GM23248 (cell line): ENCODE measurements at regions not wholly inside any gene's neighbourhood (a gene's known extent, or its start where the extent isn't known, plus 50 kb on each side); places are given as distances from the start of the nearest gene placed in this dataset.

Experiments used
- EZH2 ChIP-seq: fragments of 200-600 bp; sonication (generic); IDR thresholded peaks from 2 replicates; pipeline ENCODE4 v1.6.1; 2018; ENCODE audit warnings: antibody characterized with exemption, mild to moderate bottlenecking; ENCODE audit not compliant: insufficient read depth, poor library complexity, severe bottlenecking
- EZH2phosphoT487 ChIP-seq: fragments of 200-600 bp; sonication (generic); IDR thresholded peaks from 2 replicates; pipeline ENCODE4 v1.6.1; 2018; ENCODE audit warnings: antibody characterized with exemption, moderate library complexity, mild to moderate bottlenecking, low read depth; ENCODE audit not compliant: insufficient read depth

- TF ChIP-seq EZH2 = no peak
- TF ChIP-seq EZH2phosphoT487 = no peak
These were observed 243.4 kb downstream of the ZNF516 start for GRCh38 chr18:76251691-76252090.
